Activated T-helper 1 cell treated with anti-CD3 and anti-CD28 coated beads, Interleukin-12 subunit alpha, Interleukin-12 subunit beta, Interleukin-2, Interleukin-4 antibody, amounts not matched to agents 30 ng/mL and 10 ng/mL and 1 ng/mL, durations not matched to agents 14 hours and 24 hours and 36 hours (primary cell): ENCODE measurements at regions not wholly inside any gene's neighbourhood (a gene's known extent, or its start where the extent isn't known, plus 50 kb on each side); places are given as distances from the start of the nearest gene placed in this dataset.

Source experiments
- DNase-seq: peaks from one replicate; pipeline ENCODE4 v3.0.0; 2021; ENCODE audit warnings: low spot score
- H3K27ac Mint-ChIP-seq: one replicate; pipeline ENCODE4 v1.8.0; 2021; ENCODE audit warnings: mild to moderate bottlenecking, mixed read lengths
- H3K27me3 Mint-ChIP-seq: one replicate; pipeline ENCODE4 v1.8.0; 2022; ENCODE audit warnings: mild to moderate bottlenecking, moderate library complexity, mixed read lengths; ENCODE audit not compliant: insufficient read depth
- H3K36me3 Mint-ChIP-seq: one replicate; pipeline ENCODE4 v1.8.0; 2021; ENCODE audit warnings: low read depth, mixed read lengths
- H3K4me1 Mint-ChIP-seq: one replicate; pipeline ENCODE4 v1.8.0; 2021; ENCODE audit warnings: low read depth, mixed read lengths
- H3K4me3 Mint-ChIP-seq: one replicate; pipeline ENCODE4 v1.8.0; 2021; ENCODE audit warnings: mild to moderate bottlenecking, moderate library complexity, mixed read lengths
- H3K9me3 Mint-ChIP-seq: one replicate; pipeline ENCODE4 v1.8.0; 2021; ENCODE audit warnings: mixed read lengths
- intact Hi-C: fragments of 100-400 bp; cut with micrococcal nuclease; formaldehyde crosslinking; loops from one replicate; pipeline ENCODE4 v1.15.1; 2024

GRCh38 chr3:66692042-66692765 is 191.4 kb upstream of the LRIG1 start:
- DNase-seq, result no peak
- intact Hi-C loops, result no loop called here
- Mint-ChIP-seq H3K4me1 (no peaks in the 10 kb centered on the region), H3K4me3 (no peak overlapping the region), H3K36me3 (no peaks in the 10 kb centered on the region), H3K27me3 (peaks cover 3% of the 10 kb centered on the region), H3K9me3 (no peaks in the 10 kb centered on the region), H3K27ac (no peak overlapping the region)

GRCh38 chr3:66692766-66693150 is 191.9 kb upstream of the LRIG1 start:
- no peaks in the 10 kb centered on the region for H3K9me3 Mint-ChIP-seq
- no peaks in the 10 kb centered on the region for H3K36me3 Mint-ChIP-seq
- peaks cover 3% of the 10 kb centered on the region for H3K27me3 Mint-ChIP-seq
- intact Hi-C loops, result no loop called here
- no peaks in the 10 kb centered on the region for H3K4me1 Mint-ChIP-seq
- H3K27ac Mint-ChIP-seq, result no peak overlapping the region
- DNase-seq, result no peak
- H3K4me3 Mint-ChIP-seq, result no peak overlapping the region

GRCh38 chr3:66693461-66694031 is 192.7 kb upstream of the LRIG1 start:
- Mint-ChIP-seq H3K27me3 (peaks cover 3% of the 10 kb centered on the region), H3K4me3 (no peak overlapping the region), H3K4me1 (no peaks in the 10 kb centered on the region), H3K27ac (no peak overlapping the region), H3K9me3 (no peaks in the 10 kb centered on the region), H3K36me3 (no peaks in the 10 kb centered on the region)
- no peak for DNase-seq
- intact Hi-C loops, result no loop called here

- Mint-ChIP-seq H3K27ac (no peak overlapping the region), H3K4me3 (no peak overlapping the region), H3K9me3 (no peaks in the 10 kb centered on the region), H3K4me1 (no peaks in the 10 kb centered on the region), H3K27me3 (peaks cover 5% of the 10 kb centered on the region), H3K36me3 (no peaks in the 10 kb centered on the region)
- intact Hi-C loops, result no loop called here
- DNase-seq, result no peak
Measured at GRCh38 chr3:66702126-66702525, 201.3 kb upstream of the LRIG1 start.

- intact Hi-C loops, result no loop called here
Measured at GRCh38 chr3:66703501-66703900, 202.7 kb upstream of the LRIG1 start.

GRCh38 chr3:66705076-66705475 is 204.3 kb upstream of the LRIG1 start:
- Mint-ChIP-seq H3K27ac (no peak overlapping the region), H3K4me1 (no peaks in the 10 kb centered on the region), H3K27me3 (peaks cover 2% of the 10 kb centered on the region), H3K4me3 (no peak overlapping the region), H3K36me3 (no peaks in the 10 kb centered on the region), H3K9me3 (no peaks in the 10 kb centered on the region)
- no peak for DNase-seq
- intact Hi-C loops, result no loop called here

More at GRCh38 chr3:66703501-66703900, 202.7 kb upstream of the LRIG1 start:
- Mint-ChIP-seq H3K36me3 (no peaks in the 10 kb centered on the region), H3K4me3 (no peak overlapping the region), H3K27ac (no peak overlapping the region), H3K4me1 (no peaks in the 10 kb centered on the region), H3K9me3 (no peaks in the 10 kb centered on the region), H3K27me3 (peaks cover 5% of the 10 kb centered on the region)
- DNase-seq, result no peak

- Mint-ChIP-seq H3K36me3 (no peaks in the 10 kb centered on the region), H3K27me3 (peaks cover 2% of the 10 kb centered on the region), H3K4me1 (no peaks in the 10 kb centered on the region), H3K27ac (no peak overlapping the region), H3K4me3 (no peak overlapping the region), H3K9me3 (no peaks in the 10 kb centered on the region)
- DNase-seq, result no peak
- intact Hi-C loops, result no loop called here
Measured at GRCh38 chr3:66706890-66707289, 206.1 kb upstream of the LRIG1 start.

- Mint-ChIP-seq H3K36me3 (no peaks in the 10 kb centered on the region), H3K9me3 (no peaks in the 10 kb centered on the region), H3K4me1 (no peaks in the 10 kb centered on the region), H3K4me3 (no peak overlapping the region), H3K27me3 (peaks cover 6% of the 10 kb centered on the region), H3K27ac (no peak overlapping the region)
- intact Hi-C loops, result no loop called here
- no peak for DNase-seq
Measured at GRCh38 chr3:66709532-66709931, 208.7 kb upstream of the LRIG1 start.

GRCh38 chr3:66712210-66712609 is 211.4 kb upstream of the LRIG1 start:
- Mint-ChIP-seq H3K27ac (no peak overlapping the region), H3K27me3 (peaks cover 6% of the 10 kb centered on the region), H3K9me3 (no peaks in the 10 kb centered on the region), H3K4me1 (no peaks in the 10 kb centered on the region), H3K36me3 (no peaks in the 10 kb centered on the region), H3K4me3 (no peak overlapping the region)
- intact Hi-C loops, result no loop called here
- no peak for DNase-seq

GRCh38 chr3:66713921-66714320 is 213.1 kb upstream of the LRIG1 start:
- H3K9me3 Mint-ChIP-seq, result no peaks in the 10 kb centered on the region
- intact Hi-C loops, result no loop called here

GRCh38 chr3:66715806-66716205 is 215.0 kb upstream of the LRIG1 start:
- Mint-ChIP-seq H3K4me3 (no peak overlapping the region), H3K4me1 (no peaks in the 10 kb centered on the region), H3K27ac (no peak overlapping the region), H3K27me3 (peaks cover 6% of the 10 kb centered on the region), H3K9me3 (no peaks in the 10 kb centered on the region), H3K36me3 (no peaks in the 10 kb centered on the region)
- intact Hi-C loops, result no loop called here
- no peak for DNase-seq

More at GRCh38 chr3:66713921-66714320, 213.1 kb upstream of the LRIG1 start:
- peaks cover 6% of the 10 kb centered on the region for H3K27me3 Mint-ChIP-seq
- no peak overlapping the region for H3K4me3 Mint-ChIP-seq
- no peaks in the 10 kb centered on the region for H3K36me3 Mint-ChIP-seq
- no peak overlapping the region for H3K27ac Mint-ChIP-seq
- no peak for DNase-seq
- H3K4me1 Mint-ChIP-seq, result no peaks in the 10 kb centered on the region

- H3K27ac Mint-ChIP-seq, result no peak overlapping the region
- DNase-seq, result no peak
- no peaks in the 10 kb centered on the region for H3K4me1 Mint-ChIP-seq
- H3K36me3 Mint-ChIP-seq, result no peaks in the 10 kb centered on the region
- H3K9me3 Mint-ChIP-seq, result no peaks in the 10 kb centered on the region
- peaks cover 6% of the 10 kb centered on the region for H3K27me3 Mint-ChIP-seq
- H3K4me3 Mint-ChIP-seq, result no peak overlapping the region
- intact Hi-C loops, result no loop called here
Measured at GRCh38 chr3:66717806-66718205, 217.0 kb upstream of the LRIG1 start.

GRCh38 chr3:66719796-66720356 is 219.1 kb upstream of the LRIG1 start:
- Mint-ChIP-seq H3K9me3 (no peaks in the 10 kb centered on the region), H3K36me3 (no peaks in the 10 kb centered on the region), H3K4me3 (no peak overlapping the region), H3K27me3 (peaks cover 2% of the 10 kb centered on the region), H3K4me1 (no peaks in the 10 kb centered on the region), H3K27ac (no peak overlapping the region)
- DNase-seq, result no peak
- intact Hi-C loops, result no loop called here
